Stimulated activated memory B cell treated with anti-CD40 and anti-IgM and Interleukin-4, amounts not matched to agents 10 μg/mL and 1 μg/mL and 100 μg/mL, for 72 hours (primary cell): ENCODE measurements at regions not wholly inside any gene's neighbourhood (a gene's known extent, or its start where the extent isn't known, plus 50 kb on each side); places are given as distances from the start of the nearest gene placed in this dataset.

Experiments used
- ATAC-seq: fragments of 150-1000 bp; cut with Tn5 transposase; 2 replicates; pipeline ENCODE4 v1.10.0; 2021
- H3K27ac Mint-ChIP-seq: one replicate; pipeline ENCODE4 v1.8.0; 2022; ENCODE audit warnings: mild to moderate bottlenecking, mixed read lengths
- H3K27me3 Mint-ChIP-seq: one replicate; pipeline ENCODE4 v1.8.0; 2022; ENCODE audit warnings: mixed read lengths
- H3K36me3 Mint-ChIP-seq: one replicate; pipeline ENCODE4 v1.8.0; 2022; ENCODE audit warnings: mixed read lengths
- H3K4me1 Mint-ChIP-seq: one replicate; pipeline ENCODE4 v1.8.0; 2022; ENCODE audit warnings: mixed read lengths
- H3K4me3 Mint-ChIP-seq: one replicate; pipeline ENCODE4 v1.8.0; 2022; ENCODE audit warnings: mild to moderate bottlenecking, moderate library complexity, mixed read lengths
- H3K9me3 Mint-ChIP-seq: one replicate; pipeline ENCODE4 v1.8.0; 2022; ENCODE audit warnings: mixed read lengths

DNA sequence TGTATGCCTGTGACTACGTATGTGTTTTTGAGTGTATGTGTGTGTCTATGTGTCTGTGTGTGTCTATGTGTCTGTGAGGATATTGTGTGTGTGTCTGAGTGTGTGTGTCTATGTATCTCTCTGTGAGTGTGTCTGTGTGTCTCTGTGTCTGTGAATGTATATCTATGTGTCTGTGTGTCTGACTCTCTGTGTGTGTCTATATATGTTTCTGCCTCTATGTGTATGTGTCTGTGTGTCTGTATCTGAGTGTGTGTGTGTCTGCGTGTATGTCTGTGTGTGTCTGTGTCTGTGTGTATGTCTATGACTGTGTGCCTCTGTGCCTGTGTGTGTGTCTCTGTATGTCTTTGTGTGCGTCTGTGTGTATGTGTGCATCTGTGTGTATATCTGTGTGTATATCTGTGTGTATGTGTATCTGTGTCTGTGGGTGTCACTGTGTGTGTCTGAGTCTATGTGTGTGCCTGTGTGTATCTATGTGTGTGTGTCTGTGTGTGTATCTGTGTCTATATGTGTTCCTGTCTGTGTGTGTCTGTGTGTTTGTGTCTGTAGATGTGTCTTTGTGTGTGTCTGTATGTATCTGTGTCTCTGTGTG lies 172.7 kb downstream of the MYCN start:
- H3K27ac Mint-ChIP-seq: no peak overlapping the region
- no peaks in the 10 kb centered on the region for H3K36me3 Mint-ChIP-seq
- no peak for ATAC-seq
- H3K4me1 Mint-ChIP-seq: no peaks in the 10 kb centered on the region
- H3K4me3 Mint-ChIP-seq: no peak overlapping the region
- no peaks in the 10 kb centered on the region for H3K9me3 Mint-ChIP-seq
- H3K27me3 Mint-ChIP-seq: no peaks in the 10 kb centered on the region

DNA sequence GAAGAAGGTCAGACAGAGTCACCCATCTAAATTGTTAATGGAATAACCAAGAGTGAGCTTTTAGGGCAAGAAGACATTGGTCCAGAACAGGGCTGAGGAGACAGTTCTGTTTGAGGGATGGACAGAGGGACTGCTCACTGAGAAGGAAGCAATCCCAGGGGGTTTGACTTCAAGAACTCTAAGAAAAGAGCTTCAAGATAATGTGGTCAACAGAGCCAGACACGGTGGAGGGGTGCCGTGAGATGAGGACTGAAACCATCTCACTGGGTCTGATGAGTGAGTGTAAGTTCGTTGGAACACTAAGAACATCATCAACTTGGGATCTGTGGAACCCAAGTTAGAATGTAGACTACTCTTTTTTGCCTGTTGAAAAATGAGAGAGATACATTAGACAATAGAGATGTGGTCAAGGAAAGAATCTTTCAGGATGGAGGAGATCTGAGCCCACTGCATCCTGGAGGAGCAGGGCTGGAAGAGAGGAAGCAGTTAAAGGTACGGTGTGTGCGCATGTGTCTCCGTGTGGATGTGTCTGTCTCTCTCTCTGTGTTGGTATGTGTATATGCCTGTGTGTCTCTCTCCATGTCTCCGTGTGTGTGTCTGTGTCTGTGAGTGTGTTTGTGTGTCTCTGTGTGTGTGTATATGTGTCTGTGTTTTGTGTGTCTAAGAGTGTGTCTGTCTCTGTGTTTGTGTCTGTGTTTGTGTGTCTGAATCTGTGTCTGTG lies 172.1 kb downstream of the MYCN start:
- no peak overlapping the region for H3K27ac Mint-ChIP-seq
- H3K4me1 Mint-ChIP-seq: no peaks in the 10 kb centered on the region
- ATAC-seq: no peak
- no peaks in the 10 kb centered on the region for H3K9me3 Mint-ChIP-seq
- no peak overlapping the region for H3K4me3 Mint-ChIP-seq
- no peaks in the 10 kb centered on the region for H3K27me3 Mint-ChIP-seq
- no peaks in the 10 kb centered on the region for H3K36me3 Mint-ChIP-seq

DNA sequence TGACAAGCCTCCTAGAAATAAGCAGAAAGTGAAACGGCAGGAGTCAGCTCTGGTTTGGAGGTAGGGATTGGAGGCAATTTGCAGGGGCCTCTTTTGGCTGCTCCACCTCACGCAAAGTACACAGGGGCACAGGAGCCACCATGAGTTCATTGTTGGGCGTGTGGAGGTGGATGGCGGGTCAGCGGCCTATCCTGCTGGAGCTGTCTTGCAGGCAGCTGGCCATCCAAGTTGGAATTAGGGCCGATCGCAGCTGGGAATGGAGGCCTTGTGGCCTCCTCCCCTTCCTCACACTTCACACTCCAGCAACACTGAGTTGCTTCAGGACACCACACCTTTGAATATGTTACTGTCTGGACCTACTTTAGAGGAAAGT lies 171.5 kb downstream of the MYCN start:
- H3K27ac Mint-ChIP-seq: no peak overlapping the region

DNA sequence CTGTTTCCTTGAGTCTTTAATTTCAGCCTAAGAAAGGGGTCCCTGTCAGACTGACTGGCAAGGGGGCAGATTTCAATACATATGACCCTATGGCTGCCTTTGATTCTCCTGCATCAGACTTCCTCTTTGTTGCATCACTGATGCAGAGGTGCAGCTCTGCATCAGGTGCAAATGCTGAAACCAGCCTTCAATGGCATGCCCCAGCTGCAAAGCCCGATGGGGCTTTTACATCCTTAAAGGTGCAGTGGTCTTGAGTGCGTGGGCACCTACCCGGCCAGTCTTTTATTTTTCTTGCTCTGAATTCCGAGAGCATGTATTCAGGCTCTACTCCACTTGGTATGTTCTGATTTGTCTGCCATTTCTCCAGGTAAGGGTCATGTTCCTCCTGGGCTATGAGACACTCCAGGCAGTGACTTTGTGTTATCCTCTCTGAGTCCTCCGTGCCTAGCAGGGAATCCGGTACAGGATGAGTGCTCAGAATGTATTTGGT lies 169.5 kb downstream of the MYCN start:
- no peak for ATAC-seq
- Mint-ChIP-seq H3K27me3 (no peaks in the 10 kb centered on the region), H3K27ac (no peak overlapping the region), H3K4me3 (no peak overlapping the region), H3K9me3 (no peaks in the 10 kb centered on the region), H3K36me3 (no peaks in the 10 kb centered on the region), H3K4me1 (no peaks in the 10 kb centered on the region)

More for the DNA sequence above, 171.5 kb downstream of the MYCN start:
- Mint-ChIP-seq H3K27me3 (no peaks in the 10 kb centered on the region), H3K36me3 (no peaks in the 10 kb centered on the region), H3K4me3 (no peak overlapping the region), H3K4me1 (no peaks in the 10 kb centered on the region), H3K9me3 (no peaks in the 10 kb centered on the region)
- ATAC-seq: no peak

DNA sequence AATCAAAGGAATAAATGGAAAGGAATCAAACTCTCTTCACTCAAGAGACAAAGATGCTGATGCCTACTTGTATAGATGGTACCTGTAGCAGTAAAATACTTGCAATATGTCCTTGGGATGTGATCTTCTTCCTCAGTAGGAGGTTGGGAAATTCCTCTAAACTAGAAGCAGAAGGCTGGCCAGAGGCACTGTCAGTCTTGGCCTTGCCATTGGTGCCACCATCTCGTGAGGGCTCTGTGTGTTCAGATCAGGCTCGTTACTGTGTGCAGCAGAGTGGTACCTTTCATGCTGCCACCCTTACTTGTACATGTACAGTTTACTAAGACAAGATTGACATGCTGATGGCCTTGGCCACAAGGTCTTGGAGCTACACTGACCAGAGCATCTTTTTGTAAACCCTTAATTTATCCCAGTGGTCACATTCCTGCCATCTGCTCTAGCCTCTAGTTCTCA lies 169.0 kb downstream of the MYCN start:
- peak; percentile 38 for ATAC-seq
- Mint-ChIP-seq H3K27me3 (peaks cover 1% of the 10 kb centered on the region), H3K4me3 (no peak overlapping the region), H3K9me3 (no peaks in the 10 kb centered on the region), H3K27ac (no peak overlapping the region), H3K36me3 (no peaks in the 10 kb centered on the region), H3K4me1 (no peaks in the 10 kb centered on the region)

DNA sequence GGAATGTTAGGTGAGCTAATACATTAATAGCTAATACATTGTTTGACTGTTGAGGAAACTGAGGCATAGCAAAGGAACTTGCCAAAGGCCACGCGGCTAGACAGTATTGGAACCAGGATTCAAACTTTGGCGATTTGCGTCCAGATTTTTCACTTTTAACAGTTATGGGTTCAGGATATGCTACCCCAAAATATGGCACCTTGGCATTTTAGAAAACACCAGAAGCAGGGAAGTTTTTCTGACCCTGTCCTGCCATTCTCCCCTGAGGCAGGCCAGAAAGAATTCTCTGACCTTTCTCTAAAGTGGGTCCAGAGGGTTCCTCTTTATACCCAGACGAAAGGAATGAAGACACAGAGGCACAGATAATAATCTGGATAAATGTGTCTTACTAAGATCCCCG lies 166.9 kb downstream of the MYCN start:
- H3K27ac Mint-ChIP-seq: no peak overlapping the region
- ATAC-seq: no peak
- H3K27me3 Mint-ChIP-seq: peaks cover 9% of the 10 kb centered on the region
- no peaks in the 10 kb centered on the region for H3K9me3 Mint-ChIP-seq
- no peak overlapping the region for H3K4me3 Mint-ChIP-seq
- no peaks in the 10 kb centered on the region for H3K36me3 Mint-ChIP-seq
- no peaks in the 10 kb centered on the region for H3K4me1 Mint-ChIP-seq

DNA sequence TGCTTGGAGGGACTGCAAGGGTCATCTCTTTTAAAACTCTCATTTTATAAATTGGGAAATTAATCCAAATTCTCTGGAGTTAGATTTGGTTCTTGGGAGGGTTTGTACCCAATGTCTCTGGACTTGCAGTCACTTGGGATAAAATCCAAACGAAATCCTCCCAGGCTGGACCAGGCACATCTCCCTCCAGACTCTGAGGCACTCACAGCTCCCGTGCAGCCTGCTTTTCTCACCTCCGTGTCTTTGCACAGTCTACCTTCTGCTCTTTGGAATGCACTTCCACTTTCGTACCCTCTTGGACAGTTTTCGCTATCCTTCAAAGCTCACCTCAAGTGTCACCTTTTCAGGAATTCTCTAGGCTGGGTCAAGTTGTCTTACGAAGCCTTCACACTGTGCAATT lies 166.3 kb downstream of the MYCN start:
- no peaks in the 10 kb centered on the region for H3K4me1 Mint-ChIP-seq

DNA sequence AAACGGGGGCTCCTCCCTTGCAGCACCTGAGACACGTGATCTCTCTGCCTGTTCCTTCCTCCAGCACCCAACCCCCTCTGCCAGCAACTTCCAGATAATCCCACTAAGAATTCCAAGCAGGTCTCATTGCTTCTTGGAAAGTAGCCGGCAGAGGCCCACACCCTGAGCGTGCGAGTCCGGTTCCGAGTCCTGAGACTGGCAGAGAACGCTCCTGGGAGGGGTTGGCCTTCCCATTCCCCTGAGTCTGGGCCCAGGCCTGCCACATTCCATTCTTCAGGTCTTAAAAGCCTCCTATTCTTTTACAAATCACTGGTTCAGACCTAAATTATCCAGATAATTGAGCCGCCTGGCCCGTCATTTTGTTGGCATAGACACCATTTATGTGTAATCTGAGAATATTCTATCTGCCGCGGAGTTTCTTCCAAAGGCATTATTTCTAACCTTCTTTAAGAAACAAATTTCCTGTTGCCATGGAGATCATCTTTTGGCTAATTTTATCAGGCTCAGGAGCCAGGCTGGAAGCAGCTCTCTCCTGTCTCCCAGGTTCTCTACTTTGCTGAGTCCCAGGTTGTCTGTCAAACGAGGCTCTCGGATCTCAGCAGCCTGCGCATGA lies 165.4 kb downstream of the MYCN start:
- Mint-ChIP-seq H3K27ac (no peak overlapping the region), H3K4me3 (no peak overlapping the region), H3K9me3 (no peaks in the 10 kb centered on the region)

More for the DNA sequence above, 166.3 kb downstream of the MYCN start:
- no peak overlapping the region for H3K27ac Mint-ChIP-seq
- no peak overlapping the region for H3K4me3 Mint-ChIP-seq
- no peak for ATAC-seq
- no peaks in the 10 kb centered on the region for H3K9me3 Mint-ChIP-seq
- H3K36me3 Mint-ChIP-seq: no peaks in the 10 kb centered on the region
- H3K27me3 Mint-ChIP-seq: peaks cover 9% of the 10 kb centered on the region

DNA sequence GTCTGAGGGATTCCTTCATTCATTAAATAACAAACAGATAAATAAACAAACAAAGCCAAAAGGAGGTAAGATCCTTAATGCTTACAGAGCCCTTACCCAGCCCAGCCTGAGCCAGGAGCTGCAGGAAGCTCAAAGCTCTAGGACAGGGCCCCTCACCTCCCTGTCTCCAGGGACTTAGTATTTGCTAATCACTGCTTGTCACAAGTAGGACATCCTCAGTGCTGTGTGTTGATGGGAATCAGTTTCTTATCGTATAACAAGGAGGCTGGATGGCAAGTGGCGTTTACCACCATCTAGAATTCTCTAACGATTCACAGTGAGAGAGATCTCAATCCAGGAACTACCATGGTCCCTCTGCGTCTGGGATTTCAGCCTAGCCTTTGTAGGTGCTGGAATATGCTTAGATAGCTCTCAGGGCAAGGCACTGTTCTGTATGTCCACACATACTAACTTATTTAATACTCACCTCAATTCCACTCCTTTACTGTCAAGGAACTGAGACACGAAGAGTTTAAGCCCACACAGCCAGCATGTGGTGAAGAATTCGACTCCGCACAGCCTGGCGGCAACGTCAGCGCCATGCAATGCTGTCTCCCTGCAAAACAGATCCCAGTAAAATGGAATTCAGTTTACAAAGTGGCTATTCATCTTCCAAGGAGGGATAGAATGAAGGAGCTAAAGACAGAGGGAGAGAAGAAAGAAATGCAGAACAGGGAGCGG lies 164.8 kb downstream of the MYCN start:
- Mint-ChIP-seq H3K4me3 (no peak overlapping the region), H3K36me3 (no peaks in the 10 kb centered on the region)

More for the DNA sequence above, 165.4 kb downstream of the MYCN start:
- Mint-ChIP-seq H3K27me3 (peaks cover 9% of the 10 kb centered on the region), H3K4me1 (no peaks in the 10 kb centered on the region), H3K36me3 (no peaks in the 10 kb centered on the region)
- no peak for ATAC-seq

DNA sequence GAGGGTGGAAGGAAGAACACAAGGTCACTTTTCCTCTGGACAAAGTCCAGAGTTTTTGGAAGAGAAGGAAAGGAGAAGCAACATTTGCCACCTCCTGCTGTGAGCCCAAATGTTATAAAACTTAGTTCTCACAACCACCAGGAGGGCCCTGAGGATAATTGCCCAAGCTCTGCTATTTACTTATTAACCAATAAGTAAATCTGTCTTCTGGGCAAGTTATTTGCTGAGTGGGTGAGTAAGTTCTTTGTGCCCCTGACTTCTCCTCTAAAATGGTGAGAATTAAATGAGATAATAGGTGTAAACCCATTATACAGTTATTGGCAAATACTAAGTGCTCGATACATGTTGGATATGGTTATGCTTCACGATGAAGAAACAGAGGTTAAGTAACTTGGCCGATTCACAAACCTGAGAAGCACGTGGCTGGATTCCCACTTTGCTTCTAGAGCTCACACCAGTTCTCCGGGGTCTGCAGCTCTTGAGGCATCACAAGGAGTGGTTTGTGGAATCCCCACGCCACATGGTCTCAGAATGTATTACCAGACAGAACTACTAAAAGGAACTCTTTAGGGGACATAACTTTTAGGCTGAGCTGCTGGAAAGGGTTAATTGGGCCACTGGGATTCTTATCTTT lies 164.1 kb downstream of the MYCN start:
- Mint-ChIP-seq H3K4me3 (no peak overlapping the region), H3K9me3 (no peaks in the 10 kb centered on the region), H3K4me1 (no peaks in the 10 kb centered on the region), H3K36me3 (no peaks in the 10 kb centered on the region), H3K27ac (no peak overlapping the region), H3K27me3 (peaks cover 9% of the 10 kb centered on the region)
- no peak for ATAC-seq

More for the DNA sequence above, 164.8 kb downstream of the MYCN start:
- no peaks in the 10 kb centered on the region for H3K4me1 Mint-ChIP-seq
- no peaks in the 10 kb centered on the region for H3K9me3 Mint-ChIP-seq
- H3K27me3 Mint-ChIP-seq: peaks cover 9% of the 10 kb centered on the region
- ATAC-seq: no peak
- no peak overlapping the region for H3K27ac Mint-ChIP-seq

DNA sequence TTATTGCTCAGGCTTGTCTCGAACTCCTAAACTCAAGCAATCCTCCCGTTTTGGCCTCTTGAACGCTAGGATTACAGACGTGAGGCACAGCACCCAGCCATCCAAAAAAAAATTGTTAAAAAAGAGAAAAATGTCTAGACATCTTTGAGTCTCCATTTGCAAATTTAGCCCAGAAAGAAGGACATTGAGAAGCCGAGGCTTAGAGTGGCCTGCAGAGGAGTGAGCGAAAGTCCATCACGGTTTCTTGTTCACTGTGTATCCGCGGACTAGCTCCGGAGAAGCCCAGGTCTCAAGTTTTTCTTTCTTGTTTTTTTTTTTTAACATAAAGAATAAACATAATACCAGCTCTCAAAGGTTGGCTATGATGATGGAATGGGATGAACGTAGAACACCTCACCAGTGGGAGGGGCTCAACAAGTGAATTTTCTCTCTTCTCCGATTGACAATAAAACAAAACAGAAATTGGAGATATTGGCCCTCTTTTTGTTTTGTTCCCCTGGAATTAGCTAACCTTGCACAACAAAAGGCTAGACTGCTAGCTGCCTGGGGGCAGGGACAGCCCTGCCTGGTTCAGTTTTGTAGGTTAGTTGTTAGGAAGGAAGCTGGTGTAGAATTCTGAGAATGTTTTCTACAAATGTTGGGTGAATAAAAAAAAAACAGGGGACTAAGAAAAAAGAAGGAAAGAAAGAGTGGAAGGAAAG lies 163.4 kb downstream of the MYCN start:
- Mint-ChIP-seq H3K27ac (no peak overlapping the region), H3K27me3 (peaks cover 9% of the 10 kb centered on the region), H3K4me3 (no peak overlapping the region), H3K9me3 (no peaks in the 10 kb centered on the region), H3K36me3 (no peaks in the 10 kb centered on the region), H3K4me1 (no peaks in the 10 kb centered on the region)
- no peak for ATAC-seq

DNA sequence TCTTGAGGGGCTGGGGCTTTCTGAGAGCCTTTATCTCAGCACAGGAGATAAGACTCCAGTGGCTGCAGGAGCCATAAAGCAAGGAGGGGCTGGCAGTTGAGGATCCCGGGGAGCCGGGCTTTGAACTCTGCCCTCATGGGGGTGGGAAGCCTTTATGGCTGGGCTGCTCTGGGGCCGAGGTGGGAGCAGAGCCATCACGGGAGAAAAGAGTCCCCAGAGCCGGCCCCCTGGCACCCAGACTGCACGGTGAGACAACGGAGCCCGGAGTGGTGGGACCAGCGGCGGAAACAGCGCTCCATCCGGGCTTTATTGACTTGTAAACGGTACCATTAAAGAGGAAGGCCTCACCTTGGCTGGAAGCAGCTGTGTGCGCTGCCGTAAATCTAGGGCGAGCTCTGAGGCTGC lies 162.6 kb downstream of the MYCN start:
- Mint-ChIP-seq H3K27me3 (peaks cover 9% of the 10 kb centered on the region), H3K4me3 (no peak overlapping the region), H3K36me3 (no peaks in the 10 kb centered on the region), H3K4me1 (no peaks in the 10 kb centered on the region), H3K9me3 (no peaks in the 10 kb centered on the region), H3K27ac (no peak overlapping the region)
- no peak for ATAC-seq

DNA sequence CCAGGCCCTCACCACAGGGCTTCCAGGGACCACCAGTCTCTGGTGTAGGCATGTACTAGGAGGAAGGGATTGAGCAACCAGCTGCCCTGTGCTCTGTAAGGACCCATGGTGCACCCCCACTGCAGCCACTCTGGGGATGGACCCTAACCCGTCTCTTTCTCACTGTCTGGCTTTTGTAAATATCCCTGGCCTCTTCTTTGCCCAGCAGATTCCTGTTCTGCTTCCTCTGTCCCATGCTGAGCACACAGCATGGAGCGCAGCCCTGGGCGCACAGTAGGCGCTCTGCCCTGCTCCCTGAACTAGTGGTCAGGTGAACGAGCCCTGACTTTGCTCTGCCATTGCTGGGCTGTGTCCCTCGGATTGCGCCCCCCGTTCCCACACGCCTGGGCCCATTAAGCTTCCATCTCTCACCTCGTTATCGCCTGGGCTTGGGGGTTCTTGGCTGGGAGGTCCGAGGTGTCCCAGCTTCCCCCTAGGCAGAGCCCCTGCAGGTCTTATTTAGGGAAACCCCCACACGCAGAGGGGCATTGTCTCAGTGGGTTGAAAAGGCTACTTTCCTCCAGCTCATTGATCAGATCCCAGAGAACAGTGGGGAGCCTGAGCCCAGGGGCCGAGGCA lies 162.1 kb downstream of the MYCN start:
- no peak overlapping the region for H3K27ac Mint-ChIP-seq
- no peaks in the 10 kb centered on the region for H3K36me3 Mint-ChIP-seq
- H3K27me3 Mint-ChIP-seq: peaks cover 9% of the 10 kb centered on the region
- H3K4me3 Mint-ChIP-seq: no peak overlapping the region
- no peaks in the 10 kb centered on the region for H3K4me1 Mint-ChIP-seq
- H3K9me3 Mint-ChIP-seq: no peaks in the 10 kb centered on the region
- peak; percentile 6 for ATAC-seq

DNA sequence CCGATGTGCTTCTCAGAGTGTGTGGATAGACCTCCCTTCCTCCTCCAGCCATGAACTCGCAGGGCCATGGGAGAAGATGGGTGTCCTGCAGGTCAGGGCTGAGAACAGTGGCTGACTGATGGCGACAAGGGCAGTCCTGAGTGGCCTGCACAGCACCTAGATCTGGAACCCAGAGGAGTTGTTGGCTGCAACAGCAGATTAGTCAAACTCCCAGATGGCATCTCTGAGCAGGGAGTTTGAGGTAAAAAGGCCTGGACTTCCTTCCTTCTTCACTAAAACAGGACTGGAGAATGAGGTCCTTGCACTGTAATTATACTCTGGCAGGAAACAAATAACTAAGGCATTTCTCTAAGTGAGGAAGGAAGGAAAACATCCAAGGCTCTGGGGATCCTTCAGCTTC lies 160.8 kb downstream of the MYCN start:
- no peak overlapping the region for H3K27ac Mint-ChIP-seq
- H3K36me3 Mint-ChIP-seq: no peaks in the 10 kb centered on the region
- no peaks in the 10 kb centered on the region for H3K4me1 Mint-ChIP-seq
- H3K4me3 Mint-ChIP-seq: no peak overlapping the region
- ATAC-seq: no peak
- no peaks in the 10 kb centered on the region for H3K9me3 Mint-ChIP-seq
- peaks cover 9% of the 10 kb centered on the region for H3K27me3 Mint-ChIP-seq
